ENCODE measurements at regions not wholly inside any gene's neighbourhood (a gene's known extent, or its start where the extent isn't known, plus 50 kb on each side); places are given as distances from the start of the nearest gene placed in this dataset.

DNA sequence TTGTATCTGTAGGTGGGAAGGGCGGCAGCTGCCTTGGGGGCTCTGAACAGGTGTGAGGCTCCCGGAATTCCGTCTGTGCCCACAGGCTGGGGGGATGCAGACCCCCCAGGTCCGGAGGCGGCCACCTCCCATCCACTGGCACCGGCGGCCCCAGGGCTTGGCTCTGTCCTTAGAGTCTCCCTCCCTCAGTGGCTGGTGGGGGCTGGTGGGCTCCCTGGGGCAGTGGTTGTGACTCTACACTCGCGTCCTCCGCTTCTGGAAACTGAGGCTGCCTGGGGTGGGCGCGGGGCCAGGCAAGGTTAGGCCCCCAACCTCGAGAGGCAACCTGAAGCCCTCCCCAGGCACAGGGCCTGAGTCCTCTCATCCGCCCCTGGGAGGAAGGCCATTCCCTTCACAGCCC lies 1305.4 kb downstream of the BRD1 start:
- WGBS, 3 donors = 61 to 93% (median 89%) methylated on average over 14 of the region's 14 CpGs

GRCh38 chr22:48520884-48521588 lies 1306.6 kb downstream of the BRD1 start:
- no peak overlapping the region for H3K27ac ChIP-seq (ENCODE audit: low read depth, low read length)
- 34 to 65% (median 58%) methylated on average over 13 of the region's 13 CpGs for WGBS, 3 donors

More for the DNA sequence above, 1305.4 kb downstream of the BRD1 start:
- no peak overlapping the region for H3K27ac ChIP-seq (ENCODE audit: low read depth, low read length)

- 81 to 92% (median 83%) methylated on average over 10 of the region's 10 CpGs for WGBS, 3 donors
- no peak overlapping the region for H3K27ac ChIP-seq (ENCODE audit: low read depth, low read length)
Observed at GRCh38 chr22:48520207-48520606, 1307.5 kb downstream of the BRD1 start.

GRCh38 chr22:48517039-48518030 lies 1310.3 kb downstream of the BRD1 start:
- no peak overlapping the region for H3K27ac ChIP-seq (ENCODE audit: low read depth, low read length)
- WGBS, 3 donors = 55 to 82% (median 82%) methylated on average over 30 to 35 of the region's 35 CpGs

DNA sequence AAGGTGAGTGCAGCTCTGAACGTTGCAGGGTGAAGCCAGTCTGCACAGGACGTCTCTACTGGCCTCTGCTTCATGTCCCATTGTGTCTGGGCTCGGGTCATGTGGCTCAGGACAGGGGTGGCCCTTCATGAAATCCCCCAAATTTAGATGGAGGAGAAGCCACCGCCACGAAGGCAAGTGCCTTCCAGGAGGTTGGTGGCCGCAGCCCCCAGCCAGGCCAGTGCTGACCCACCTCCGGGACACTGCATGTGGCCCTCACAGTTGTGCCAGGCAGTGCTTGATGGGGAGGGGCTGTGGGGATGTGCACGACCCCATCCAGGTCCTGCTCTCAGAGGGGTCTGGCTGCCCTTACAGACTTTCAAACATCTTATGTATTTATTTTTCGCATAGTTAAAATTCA lies 1311.1 kb downstream of the BRD1 start:
- WGBS, 3 donors = 73 to 88% (median 84%) methylated on average over 9 of the region's 9 CpGs
- H3K27ac ChIP-seq (ENCODE audit: low read depth, low read length) = no peak overlapping the region

DNA sequence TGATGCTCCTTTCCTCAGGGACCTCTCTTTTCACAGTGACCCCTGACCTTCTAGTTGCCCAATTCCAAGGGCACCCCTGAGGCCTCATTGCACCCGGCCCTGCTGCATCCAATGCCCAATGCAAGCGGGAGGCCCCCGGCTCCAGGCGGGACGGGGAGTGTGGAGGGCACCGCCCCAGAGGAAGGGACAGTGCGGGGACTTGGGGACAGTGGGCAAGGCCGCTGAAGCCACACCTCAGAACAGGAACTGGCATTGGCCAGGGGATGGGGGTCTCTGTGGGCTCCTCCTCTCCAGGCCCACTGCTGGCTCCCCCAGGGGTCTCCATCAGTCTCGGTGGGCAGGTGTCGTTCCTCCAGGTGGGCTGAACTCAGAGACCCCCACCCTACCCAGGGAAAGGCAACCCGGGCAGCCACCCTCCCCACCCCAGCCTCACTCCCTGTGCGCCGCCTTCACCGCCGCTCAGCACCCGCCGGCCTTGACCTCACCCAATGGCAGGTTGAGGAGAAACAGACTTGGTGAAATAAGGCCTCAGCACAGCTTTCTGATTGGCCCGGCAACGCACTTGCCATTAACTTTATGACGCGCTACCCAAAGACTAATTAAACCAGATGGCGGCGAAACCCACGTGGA lies 1312.0 kb downstream of the BRD1 start:
- 80 to 88% (median 86%) methylated on average over 23 to 24 of the region's 24 CpGs for WGBS, 3 donors
- no peak overlapping the region for H3K27ac ChIP-seq (ENCODE audit: low read depth, low read length)

DNA sequence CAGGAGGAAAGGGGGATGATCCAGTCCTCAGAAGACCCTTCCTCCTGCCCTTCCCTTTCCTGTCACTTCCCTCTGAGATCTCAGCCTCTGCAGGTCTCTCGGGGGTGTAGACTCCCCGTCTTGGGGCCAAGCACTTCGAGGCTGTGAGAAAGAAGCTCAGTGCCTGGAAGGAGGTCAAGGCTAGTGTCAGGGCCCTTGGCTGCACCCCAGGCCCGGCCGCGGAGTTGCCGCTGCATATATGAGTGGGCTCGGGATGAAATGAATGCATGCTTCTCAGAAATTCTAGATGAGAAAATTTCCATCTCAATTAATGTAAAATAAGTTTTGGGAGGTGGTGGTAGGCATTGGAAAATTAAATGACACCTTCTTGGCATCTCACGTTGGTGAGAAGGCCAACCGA lies 1313.7 kb downstream of the BRD1 start:
- 71 to 77% (median 72%) methylated on average over 10 of the region's 10 CpGs for WGBS, 3 donors
- no peak overlapping the region for H3K27ac ChIP-seq (ENCODE audit: low read depth, low read length)

GRCh38 chr22:48513446-48513845 lies 1314.2 kb downstream of the BRD1 start:
- WGBS, 3 donors = 77 to 93% (median 89%) methylated on average over 10 of the region's 10 CpGs

DNA sequence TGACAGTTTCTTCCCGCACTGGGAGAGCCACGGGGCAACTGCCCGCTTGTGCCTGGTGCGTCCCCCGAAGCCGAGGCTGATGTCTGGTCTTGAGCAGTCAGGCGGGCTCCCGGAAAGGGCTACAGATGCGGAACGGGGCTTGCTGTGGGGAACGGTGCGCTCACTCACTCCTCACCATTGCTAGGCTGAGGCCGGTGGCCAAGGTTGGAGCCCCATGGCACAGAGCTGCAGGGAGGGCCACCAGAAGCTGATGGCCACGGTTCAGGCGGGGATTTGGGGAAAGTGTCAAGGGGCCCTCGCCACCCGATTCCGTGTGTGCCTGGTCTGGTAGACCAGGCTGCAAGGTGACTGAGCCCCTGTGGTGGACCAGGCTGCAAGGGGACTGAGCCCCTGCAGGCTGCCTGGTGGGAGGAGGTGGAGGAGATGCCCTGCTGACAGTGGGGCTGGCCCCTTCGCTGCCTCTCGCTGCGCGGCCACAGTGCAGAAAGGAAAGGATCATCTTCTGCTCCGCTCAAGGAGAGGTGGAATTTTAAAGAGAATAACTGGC lies 1315.8 kb downstream of the BRD1 start:
- WGBS, 3 donors = 85 to 93% (median 92%) methylated on average over 23 of the region's 23 CpGs
- no peak overlapping the region for H3K27ac ChIP-seq (ENCODE audit: low read depth, low read length)

More at GRCh38 chr22:48513446-48513845, 1314.2 kb downstream of the BRD1 start:
- H3K27ac ChIP-seq (ENCODE audit: low read depth, low read length) = no peak overlapping the region

DNA sequence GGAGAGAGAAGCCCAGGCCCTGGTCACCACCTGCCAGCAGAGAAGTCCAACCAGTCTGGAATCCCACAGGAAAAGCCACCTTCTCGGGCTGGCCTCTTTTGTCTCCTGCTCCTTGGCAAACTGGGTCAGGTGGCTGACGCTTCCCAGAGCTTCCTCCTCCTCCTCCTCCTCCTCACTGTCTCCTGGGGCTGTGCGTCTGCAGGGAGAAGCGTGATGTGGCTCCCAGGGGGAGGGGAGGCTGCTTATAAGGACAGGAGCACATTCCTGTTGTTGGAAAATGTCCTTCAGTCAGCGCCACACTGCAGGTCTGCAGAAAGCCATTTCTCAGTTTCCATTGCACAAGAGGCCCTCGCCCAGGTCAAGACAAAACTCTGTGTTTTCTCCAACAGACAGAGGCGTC lies 1316.5 kb downstream of the BRD1 start:
- 45 to 76% (median 76%) methylated on average over 7 of the region's 7 CpGs for WGBS, 3 donors
- H3K27ac ChIP-seq (ENCODE audit: low read depth, low read length) = no peak overlapping the region

- 64 to 73% (median 67%) methylated on average over 2 of the region's 2 CpGs for WGBS, 3 donors
- H3K27ac ChIP-seq (ENCODE audit: low read depth, low read length) = no peak overlapping the region
Observed at GRCh38 chr22:48510599-48510998, 1317.1 kb downstream of the BRD1 start.

- WGBS, 3 donors = 61 to 79% (median 73%) methylated on average over 23 of the region's 23 CpGs
Observed at GRCh38 chr22:48507595-48508350, 1319.9 kb downstream of the BRD1 start.

DNA sequence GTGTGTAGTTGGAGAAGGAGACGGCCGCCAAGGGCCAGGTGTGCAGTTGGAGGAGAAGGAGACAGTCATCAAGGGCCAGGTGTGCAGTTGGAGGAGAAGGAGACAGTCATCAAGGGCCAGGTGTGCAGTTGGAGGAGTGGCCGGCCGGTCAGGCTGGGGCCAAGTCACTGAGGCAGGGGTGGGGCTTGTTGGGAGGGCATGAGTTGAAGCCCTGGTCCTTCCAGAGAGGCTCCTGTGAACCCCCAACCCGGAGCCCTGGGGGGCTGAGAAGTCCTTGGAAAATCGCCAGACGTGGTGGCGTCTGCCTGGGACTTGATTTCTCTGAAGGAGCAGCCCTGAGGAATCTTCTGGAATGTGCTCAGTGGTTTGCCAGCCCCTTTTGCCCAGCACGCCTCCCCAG lies 1320.5 kb downstream of the BRD1 start:
- no peak overlapping the region for H3K27ac ChIP-seq (ENCODE audit: low read depth, low read length)
- WGBS, 3 donors = 68 to 82% (median 79%) methylated on average over 7 to 9 of the region's 9 CpGs

More at GRCh38 chr22:48507595-48508350, 1319.9 kb downstream of the BRD1 start:
- H3K27ac ChIP-seq (ENCODE audit: low read depth, low read length) = no peak overlapping the region

GRCh38 chr22:48506506-48507145 lies 1321.0 kb downstream of the BRD1 start:
- no peak overlapping the region for H3K27ac ChIP-seq (ENCODE audit: low read depth, low read length)

GRCh38 chr22:48505891-48506290 lies 1321.8 kb downstream of the BRD1 start:
- 71 to 83% (median 82%) methylated on average over 8 of the region's 8 CpGs for WGBS, 3 donors
- no peak overlapping the region for H3K27ac ChIP-seq (ENCODE audit: low read depth, low read length)

More at GRCh38 chr22:48506506-48507145, 1321.0 kb downstream of the BRD1 start:
- WGBS, 3 donors = 79 to 94% (median 89%) methylated on average over 17 of the region's 17 CpGs

DNA sequence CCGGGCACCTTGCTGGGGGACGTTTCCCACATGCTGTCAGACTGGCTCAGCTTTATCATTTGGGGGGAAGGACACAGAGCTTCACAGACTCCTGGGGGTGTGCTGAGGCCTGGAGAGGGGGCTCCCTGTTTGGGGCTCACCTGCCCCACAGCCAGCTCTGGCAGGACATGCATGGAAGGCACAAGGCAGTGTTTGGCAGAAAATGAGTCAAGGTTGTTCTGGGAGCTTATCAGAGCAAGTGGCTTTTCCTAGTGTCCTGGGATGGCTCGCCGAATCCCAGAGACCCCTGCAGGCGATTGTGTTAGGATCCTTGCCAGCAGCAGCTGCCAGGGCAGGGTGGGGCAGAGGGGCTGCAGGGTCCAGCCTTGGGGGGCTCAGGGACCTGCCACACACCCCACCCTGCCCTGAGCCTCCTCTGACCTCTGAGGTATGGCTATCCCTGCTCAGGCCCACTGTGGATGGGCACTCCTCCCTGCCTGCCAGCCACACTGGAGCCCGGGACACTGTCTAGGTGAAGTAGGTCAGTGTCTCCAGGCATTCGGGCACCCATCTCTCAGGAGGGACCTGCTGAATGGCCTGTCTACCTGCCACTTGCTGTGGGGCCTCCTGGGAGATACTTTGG lies 1323.0 kb downstream of the BRD1 start:
- H3K27ac ChIP-seq (ENCODE audit: low read depth, low read length) = no peak overlapping the region
- 42 to 77% (median 66%) methylated on average over 7 of the region's 7 CpGs for WGBS, 3 donors

DNA sequence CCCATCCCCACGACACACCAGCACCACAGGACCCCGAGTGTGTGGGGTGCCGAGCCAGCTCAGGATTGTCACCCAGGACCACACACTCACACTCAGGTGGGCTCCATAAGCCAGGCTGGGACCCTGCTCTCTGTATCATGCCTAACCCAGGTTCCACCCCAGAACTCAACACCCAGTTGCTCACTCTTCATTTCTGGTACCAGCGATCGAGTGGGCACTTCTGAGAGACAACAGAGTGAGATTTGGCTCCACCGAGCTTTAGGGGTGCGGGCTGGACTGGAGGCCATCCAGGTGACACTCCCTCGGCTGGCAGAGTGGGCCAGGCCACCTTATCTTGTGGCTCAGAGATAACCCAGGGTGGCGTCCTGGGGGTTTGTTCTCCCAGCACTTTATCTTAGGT lies 1323.8 kb downstream of the BRD1 start:
- WGBS, 3 donors = 73 to 87% (median 81%) methylated on average over 9 of the region's 9 CpGs
- H3K27ac ChIP-seq (ENCODE audit: low read depth, low read length) = no peak overlapping the region
